Activated CD4-positive, alpha-beta T cell treated with anti-CD3 and anti-CD28 coated beads, Interleukin-2, Interleukin-6, amounts not matched to agents 100 ng/mL and 50 ng/mL, durations not matched to agents 16 hours and 8 hours (primary cell): ENCODE measurements at regions not wholly inside any gene's neighbourhood (a gene's known extent, or its start where the extent isn't known, plus 50 kb on each side); places are given as distances from the start of the nearest gene placed in this dataset.
"Not testable (repeated sequence)": the region's sequence is repeated elsewhere in the genome, so short reads cannot be mapped to it uniquely, and the experiment has no call there.

Experiments
- DNase-seq: peaks from one replicate; pipeline ENCODE4 v3.0.0-alpha.2; 2020

GRCh38 chr13:34733721-34734120, 208.3 kb upstream of the NBEA start:
- no peak for DNase-seq

GRCh38 chr13:34734932-34735331, 207.1 kb upstream of the NBEA start:
- DNase-seq: no peak

- DNase-seq: no peak
Observed at GRCh38 chr13:34738254-34738992, 203.6 kb upstream of the NBEA start.

GRCh38 chr13:34747056-34747455, 195.0 kb upstream of the NBEA start:
- DNase-seq: not testable (repeated sequence)

- no peak for DNase-seq
Observed at GRCh38 chr13:34747507-34747906, 194.6 kb upstream of the NBEA start.

GRCh38 chr13:34748073-34748472, 194.0 kb upstream of the NBEA start:
- no peak for DNase-seq

- no peak for DNase-seq
Observed at GRCh38 chr13:34748596-34748995, 193.5 kb upstream of the NBEA start.

GRCh38 chr13:34749046-34749445, 193.0 kb upstream of the NBEA start:
- no peak for DNase-seq

GRCh38 chr13:34750078-34750931, 191.8 kb upstream of the NBEA start:
- DNase-seq: no peak

GRCh38 chr13:34751044-34751443, 191.0 kb upstream of the NBEA start:
- DNase-seq: no peak

- no peak for DNase-seq
Observed at GRCh38 chr13:34751492-34751891, 190.6 kb upstream of the NBEA start.

- no peak for DNase-seq
Observed at GRCh38 chr13:34752283-34752960, 189.6 kb upstream of the NBEA start.

GRCh38 chr13:34756136-34756535, 185.9 kb upstream of the NBEA start:
- no peak for DNase-seq

GRCh38 chr13:34756572-34756971, 185.5 kb upstream of the NBEA start:
- no peak for DNase-seq

- DNase-seq: no peak
Observed at GRCh38 chr13:34757441-34757840, 184.6 kb upstream of the NBEA start.

GRCh38 chr13:34758628-34759027, 183.4 kb upstream of the NBEA start:
- no peak for DNase-seq

- no peak for DNase-seq
Observed at GRCh38 chr13:34762312-34762711, 179.8 kb upstream of the NBEA start.

- DNase-seq: no peak
Observed at GRCh38 chr13:34764246-34764645, 177.8 kb upstream of the NBEA start.

GRCh38 chr13:34765446-34766180, 176.5 kb upstream of the NBEA start:
- no peak for DNase-seq

GRCh38 chr13:34767778-34768177, 174.3 kb upstream of the NBEA start:
- DNase-seq: no peak

- DNase-seq: no peak
Observed at GRCh38 chr13:34772206-34772605, 169.9 kb upstream of the NBEA start.

GRCh38 chr13:34772881-34773280, 169.2 kb upstream of the NBEA start:
- no peak for DNase-seq

GRCh38 chr13:34776390-34776981, 165.6 kb upstream of the NBEA start:
- DNase-seq: no peak
